NB4 (cell line): ENCODE measurements at regions not wholly inside any gene's neighbourhood (a gene's known extent, or its start where the extent isn't known, plus 50 kb on each side); places are given as distances from the start of the nearest gene placed in this dataset.

Experiments used
- POLR2A ChIP-seq: IDR thresholded peaks from 2 replicates; pipeline ENCODE4 v1.6.1; 2011; ENCODE audit warnings: mild to moderate bottlenecking; ENCODE audit not compliant: insufficient read length; ENCODE audit errors: extremely low read depth
- TF ChIP-seq, protein P1 (sequence below): IDR thresholded peaks from one replicate; pipeline ENCODE4 v1.5.1; 2012; ENCODE audit warnings: low read depth, low read length

DNA sequence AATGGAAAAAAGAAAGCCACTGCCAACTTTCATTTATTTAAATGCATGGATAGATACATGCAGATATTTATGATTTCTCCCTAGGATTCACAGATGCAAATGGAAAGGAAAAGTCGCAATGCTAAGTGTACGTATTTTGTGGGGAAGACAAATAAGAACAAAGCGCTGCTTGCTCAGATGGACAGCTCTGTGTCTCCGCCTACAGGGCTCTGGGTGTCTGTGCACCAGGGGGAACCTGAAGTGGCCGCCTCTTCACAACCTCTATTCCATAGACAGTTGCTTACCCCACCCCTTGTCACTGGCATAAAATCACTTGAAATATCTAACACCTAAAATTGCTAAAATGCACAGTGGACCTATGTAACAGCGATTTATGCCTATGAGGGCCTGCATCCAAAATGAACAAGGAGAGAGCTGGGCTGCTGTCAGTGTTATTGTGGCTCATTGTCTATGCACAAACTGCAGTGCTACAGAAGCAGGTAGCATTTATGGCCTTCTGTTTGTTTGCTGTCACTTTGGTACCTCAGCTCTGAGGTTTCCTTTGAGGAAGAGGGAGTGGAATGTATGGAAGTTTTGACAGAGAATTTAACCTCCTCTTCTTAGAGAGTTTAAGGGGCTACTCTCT, 58.6 kb upstream of the PAGE1 start:
- no peak for TF ChIP-seq POLR2A
- TF ChIP-seq, protein P1, sequence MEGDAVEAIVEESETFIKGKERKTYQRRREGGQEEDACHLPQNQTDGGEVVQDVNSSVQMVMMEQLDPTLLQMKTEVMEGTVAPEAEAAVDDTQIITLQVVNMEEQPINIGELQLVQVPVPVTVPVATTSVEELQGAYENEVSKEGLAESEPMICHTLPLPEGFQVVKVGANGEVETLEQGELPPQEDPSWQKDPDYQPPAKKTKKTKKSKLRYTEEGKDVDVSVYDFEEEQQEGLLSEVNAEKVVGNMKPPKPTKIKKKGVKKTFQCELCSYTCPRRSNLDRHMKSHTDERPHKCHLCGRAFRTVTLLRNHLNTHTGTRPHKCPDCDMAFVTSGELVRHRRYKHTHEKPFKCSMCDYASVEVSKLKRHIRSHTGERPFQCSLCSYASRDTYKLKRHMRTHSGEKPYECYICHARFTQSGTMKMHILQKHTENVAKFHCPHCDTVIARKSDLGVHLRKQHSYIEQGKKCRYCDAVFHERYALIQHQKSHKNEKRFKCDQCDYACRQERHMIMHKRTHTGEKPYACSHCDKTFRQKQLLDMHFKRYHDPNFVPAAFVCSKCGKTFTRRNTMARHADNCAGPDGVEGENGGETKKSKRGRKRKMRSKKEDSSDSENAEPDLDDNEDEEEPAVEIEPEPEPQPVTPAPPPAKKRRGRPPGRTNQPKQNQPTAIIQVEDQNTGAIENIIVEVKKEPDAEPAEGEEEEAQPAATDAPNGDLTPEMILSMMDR, result peak; percentile 75
